DMS53 (cell line): ENCODE measurements at regions not wholly inside any gene's neighbourhood (a gene's known extent, or its start where the extent isn't known, plus 50 kb on each side); places are given as distances from the start of the nearest gene placed in this dataset.

Experiments
- DNase-seq: peaks from one replicate; lab custom pipeline; 2025; lab: John Stamatoyannopoulos, UW

DNA sequence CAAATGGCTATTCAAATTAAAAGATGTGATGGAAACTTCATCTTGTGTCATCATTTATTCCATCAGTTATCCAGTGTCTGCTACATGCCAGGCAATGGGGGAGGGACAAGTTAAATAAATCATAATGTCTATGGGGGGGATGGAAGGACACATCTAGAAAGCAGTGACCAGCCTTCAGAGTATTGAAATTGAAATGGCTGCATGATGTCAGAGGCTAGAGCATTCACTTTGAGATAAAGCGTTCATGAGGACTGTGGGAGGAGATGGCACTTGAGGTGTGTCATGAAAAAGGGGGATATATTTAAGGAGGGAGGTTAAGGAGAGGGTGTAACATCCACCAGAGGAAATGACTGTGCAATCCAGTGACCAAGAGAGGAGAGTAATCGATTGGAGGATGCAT is 50.6 kb downstream of the SLIT2 start:
- no peak for DNase-seq

DNA sequence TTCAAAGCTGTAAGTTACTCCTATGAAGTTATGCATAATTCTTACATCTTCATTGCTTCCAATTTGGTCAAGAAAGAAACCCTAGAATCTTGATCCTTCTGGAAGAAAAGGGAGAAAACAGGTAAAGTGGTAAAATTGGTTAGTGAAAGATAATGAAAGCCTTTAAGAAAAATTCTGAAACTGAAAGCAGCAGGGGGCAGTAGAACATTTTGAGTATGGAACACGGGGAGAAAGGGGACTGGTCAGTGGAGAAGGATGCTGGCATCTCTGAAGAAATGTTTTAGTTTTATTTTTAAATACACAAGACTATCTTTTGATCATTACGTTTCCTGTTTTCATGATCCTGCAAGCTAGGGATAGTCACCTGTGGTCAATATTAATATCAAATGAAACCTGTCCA is 54.3 kb downstream of the SLIT2 start:
- DNase-seq, result peak; percentile 50

DNA sequence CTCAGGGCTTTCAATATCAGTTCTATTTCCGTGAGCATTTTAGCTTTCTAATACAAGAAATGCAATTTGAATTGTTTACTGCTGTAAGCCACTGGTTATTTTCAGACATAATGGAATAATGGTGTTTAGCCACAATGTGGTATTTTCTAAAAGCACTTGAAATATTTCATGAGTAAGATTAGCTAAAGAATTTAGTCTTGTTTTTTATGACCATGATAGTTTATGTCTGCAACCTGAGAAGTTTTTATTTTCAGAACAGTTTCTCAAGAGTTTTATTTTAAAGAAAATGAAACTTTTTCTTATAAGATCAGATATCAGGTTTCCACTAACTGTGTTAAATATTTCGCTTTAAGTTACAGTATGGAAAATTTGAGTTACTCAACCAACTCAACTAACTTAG is 60.2 kb downstream of the SLIT2 start:
- no peak for DNase-seq

DNA sequence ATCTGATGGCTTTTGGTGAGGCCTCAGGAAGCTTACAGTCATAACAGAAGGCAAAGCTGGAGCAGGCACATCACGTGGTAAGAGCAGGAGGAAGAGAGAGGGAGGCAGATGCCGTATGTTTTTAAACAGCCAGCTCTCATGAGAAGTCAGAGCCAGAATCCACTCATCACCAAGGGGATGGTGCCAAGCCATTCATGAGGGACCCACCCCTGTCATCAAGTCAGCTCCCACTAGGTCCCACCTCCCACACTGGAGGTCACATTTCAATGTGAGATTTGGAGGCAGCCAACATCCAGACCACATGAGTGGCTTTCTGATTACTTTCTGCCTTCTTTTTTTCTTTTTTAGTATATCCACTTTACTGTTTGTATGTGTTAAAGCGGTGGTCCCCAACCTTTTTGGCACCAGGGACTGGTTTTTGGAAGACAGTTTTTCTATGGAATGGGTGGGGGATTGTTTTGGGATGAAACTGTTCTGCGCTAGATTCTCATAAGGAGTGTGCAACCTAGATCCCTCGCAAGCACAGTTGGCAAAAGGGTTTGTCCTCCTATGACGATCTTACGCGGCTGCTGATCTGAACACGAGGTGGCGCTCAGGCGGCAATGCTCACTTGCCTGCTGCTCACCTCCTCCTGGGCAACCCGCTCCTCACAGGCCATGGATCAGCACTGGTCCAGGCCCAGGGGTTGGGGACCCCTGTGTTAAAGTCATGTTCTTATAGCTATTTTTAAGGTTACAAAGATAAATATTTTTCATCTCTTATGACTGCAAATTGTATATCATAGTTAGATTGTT is 61.7 kb downstream of the SLIT2 start:
- peak; percentile 20 for DNase-seq

DNA sequence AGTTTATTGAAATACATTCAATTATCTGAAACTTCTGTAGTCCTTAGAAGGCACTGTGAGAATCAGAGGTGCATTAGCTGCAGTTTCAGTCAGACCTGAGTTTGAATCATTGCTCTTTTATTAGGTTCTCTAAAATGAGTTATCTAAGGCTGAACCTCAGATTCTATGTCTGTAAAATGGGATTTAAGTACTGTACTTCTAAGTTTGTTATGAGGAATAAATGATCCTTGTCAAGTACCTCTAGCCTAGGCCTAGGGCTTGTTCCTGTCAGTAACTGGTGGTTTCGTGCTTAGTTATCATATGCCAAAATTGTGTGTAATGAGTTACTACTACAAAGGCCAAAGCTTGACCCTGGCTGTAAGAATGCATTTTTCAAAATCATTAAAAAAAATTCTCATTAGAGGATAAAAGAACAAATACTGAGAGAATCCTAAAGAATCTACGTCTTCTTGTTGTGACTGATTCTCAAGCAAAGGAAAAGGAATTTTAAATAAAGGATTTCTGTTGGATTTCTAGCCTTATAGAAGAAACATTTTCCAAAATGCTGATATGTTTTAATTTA is 65.8 kb downstream of the SLIT2 start:
- no peak for DNase-seq

DNA sequence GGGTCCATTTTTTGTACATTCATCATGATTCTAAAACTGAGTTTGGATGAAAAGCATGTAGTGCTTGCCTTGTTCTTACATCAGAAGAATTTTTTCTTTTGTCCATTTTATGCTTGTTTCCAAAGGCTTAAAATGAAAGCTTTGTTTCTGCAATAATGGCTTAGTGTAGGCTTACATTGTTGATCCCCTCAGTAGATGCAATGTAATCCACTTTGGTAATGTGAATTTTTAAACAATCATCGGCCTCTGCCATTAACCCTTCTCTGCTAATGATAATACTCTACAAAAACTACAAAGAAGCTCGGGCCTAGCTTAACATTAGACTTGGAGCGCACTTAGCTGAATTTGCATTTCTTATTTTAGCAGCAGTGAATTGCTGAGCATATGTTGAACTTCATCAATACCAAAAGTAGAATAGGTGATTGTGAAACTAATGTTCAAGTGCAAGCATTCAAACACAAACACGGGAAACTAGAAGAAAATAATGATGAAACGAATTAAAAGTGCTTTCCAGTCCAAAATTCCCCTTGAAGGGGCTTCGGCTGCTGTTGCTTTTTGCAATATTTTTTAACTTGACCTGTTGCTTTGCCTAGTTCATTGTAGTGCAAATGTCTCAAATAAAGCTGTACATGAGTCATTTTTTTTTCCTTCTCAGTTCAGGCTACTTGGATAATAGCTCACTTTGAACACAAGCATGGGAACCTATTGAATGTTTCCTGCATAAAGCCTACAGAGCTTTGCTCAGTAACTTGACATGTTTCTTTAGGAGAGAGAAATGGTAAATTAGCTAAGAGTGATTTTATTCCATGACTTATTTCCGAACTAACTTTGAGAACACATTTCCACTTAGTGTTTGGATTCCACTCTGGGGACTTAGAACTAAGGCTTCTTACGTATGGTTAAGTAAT is 66.5 kb downstream of the SLIT2 start:
- no peak for DNase-seq

DNA sequence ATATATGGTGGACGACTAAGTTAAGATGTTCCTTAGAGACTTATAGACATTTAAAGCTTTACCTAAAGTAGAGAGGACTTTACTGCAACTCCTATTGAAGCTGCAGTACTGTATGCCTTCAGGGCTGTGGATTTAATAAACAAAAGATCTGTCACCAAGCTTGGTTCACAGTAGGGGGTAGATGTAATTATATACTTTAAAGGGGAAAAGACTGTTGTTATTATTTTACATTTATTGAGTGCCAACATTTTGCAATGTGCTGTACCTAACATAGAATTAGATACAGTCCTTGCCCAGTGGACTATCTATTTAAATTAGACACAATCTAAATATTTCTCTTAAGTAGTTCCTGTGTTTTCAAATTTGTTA is 67.2 kb downstream of the SLIT2 start:
- no peak for DNase-seq

DNA sequence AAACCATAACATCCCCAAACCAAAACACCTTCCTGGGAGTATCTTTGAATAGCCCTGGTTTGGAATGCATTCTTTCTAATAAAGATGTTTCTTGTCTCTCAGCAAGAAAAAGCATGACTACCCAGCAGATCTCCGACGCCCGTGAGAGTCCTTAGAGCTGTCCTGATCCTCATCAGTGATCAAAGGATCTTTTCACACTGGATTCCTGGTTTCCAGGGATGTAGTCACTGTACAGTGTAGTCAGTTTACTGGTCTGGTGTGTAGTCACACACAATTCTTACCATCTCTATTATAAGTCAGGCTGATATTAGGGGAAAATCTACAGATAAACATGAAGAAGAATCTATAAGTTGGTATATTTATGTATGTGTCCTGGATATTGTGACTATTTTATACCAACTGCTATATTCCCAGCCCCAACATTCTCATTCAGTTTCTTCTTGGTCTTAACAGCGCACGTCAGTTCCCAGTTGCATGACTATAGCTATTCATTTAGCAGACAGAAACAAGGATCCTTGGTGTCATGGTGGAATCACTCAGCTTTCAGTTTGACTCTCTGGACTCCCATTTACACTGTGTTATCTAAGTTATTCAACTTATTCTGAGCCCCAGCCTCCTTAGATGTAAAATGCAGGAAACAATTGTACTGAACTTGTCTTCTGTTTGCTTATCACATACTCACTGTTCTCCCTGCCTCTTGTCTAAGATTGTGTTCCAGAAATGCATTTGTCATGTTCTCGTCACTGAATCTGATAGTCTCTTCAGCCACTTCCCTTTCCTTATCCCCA is 68.3 kb downstream of the SLIT2 start:
- no peak for DNase-seq

DNA sequence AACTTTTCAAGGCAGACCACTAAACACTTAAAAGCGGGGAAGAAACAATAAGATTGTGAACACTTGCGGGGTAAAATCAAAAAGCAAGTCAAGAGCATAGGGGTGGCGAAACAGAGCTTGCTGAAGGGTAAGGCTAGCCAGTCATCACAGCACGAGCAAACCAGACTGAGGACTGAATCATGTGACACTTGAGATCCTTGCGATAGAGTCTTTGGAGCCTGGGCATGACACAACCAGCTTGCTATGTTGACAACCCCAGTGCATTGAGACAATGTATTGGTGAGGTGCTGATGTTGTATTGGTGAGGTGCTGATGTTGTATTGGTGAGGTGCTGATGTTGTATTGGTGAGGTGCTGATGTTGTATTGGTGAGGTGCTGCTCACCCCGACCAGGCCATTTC is 72.3 kb downstream of the SLIT2 start:
- DNase-seq, result no peak

DNA sequence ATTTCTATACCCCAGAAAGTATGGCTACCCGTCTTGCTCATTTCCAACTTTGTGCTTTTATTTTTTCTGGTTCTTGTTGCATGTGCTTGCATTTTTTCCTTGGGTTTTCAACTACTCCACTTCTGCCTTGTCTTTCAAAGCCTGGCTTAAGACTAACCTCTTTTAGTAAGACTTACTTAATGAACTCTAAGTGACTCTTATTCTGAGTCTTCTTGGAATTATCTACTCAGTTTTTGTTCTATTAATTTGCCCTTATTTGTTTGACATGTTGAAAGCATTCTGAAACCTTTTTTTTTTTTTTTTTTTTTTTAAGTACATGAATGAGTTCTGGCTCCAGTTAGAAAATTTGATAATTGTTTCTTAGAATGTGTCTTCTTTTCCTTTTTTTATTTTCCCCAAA is 74.8 kb downstream of the SLIT2 start:
- DNase-seq, result no peak

DNA sequence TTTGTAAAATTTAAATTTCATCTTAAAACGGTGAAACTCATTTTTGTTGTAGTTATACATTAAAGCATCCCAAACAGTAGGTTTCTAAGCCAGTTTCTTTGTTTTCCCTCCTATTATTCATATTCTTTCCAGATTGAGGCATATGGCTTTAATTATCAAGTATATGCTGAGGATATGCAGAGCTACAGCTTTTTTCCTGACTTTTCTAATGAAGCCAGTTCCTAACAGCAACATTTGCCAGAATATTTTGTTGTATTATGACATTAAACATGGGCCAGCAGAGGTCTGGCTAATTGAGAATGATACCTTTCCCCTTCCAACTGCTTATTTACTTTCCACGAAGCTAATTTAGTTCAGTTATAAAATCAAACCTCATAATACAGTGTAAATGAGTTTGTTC is 75.3 kb downstream of the SLIT2 start:
- no peak for DNase-seq

DNA sequence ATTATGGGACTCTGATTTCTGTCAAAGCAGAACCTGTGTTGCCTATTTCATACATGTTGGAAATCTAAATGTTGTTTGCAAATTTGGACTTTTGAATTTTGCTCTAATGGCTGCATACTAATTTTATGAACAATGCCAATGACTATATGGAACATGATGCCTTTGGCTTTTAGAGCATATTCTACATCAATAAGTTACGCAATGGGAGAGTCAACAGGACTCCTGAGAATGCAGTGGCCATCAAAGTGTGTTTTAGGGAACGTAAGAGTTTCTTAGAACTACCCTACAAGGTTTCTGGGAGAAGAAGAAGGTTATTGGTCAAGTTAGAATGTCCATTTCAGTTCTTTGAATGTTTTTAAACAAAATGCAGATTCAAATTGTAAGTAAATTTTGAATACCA is 76.1 kb downstream of the SLIT2 start:
- no peak for DNase-seq

DNA sequence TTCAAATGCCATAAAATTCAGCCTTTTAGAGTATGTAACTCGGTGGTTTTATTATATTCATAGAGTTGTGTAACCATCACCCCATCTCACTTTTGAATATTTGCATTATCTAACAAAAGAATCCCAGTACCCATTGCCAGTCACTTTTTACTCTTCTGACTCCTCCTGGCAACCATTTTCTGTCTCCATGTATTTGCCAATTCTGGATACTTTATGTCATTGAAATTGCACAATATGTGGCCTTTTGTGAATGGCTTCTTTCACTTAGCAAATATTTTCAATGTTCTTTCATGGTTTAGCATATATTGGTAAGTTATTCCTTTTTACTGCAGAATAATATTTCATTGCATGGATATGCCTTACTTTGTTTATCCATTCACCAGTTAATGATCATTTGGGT is 79.9 kb downstream of the SLIT2 start:
- DNase-seq, result no peak

DNA sequence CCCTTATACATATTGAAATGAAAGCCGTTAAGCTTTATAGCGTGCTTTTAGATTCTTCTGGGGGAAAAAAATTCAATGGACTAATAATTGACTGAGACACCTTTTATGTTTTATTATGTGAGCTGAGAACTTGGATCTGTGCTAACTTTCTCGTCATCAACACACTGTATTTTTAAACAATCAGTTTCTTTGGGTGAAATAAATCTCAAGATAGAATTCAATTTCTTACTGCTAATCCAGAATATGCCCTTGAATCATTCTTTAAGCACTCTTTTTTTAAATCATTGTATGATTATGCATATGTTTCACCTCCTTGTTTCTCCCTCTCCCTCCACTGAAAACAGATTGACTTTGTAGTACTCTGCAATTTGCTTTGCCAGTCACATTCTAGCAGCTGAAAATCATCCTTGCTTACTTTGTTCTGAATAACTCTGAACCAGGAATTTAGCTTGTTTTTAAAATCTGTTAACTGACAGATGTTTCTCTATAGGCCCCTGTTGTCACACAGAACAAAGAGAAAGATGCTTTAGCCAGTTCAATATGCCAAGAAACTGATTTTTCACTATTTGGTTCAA is 81.5 kb downstream of the SLIT2 start:
- no peak for DNase-seq

DNA sequence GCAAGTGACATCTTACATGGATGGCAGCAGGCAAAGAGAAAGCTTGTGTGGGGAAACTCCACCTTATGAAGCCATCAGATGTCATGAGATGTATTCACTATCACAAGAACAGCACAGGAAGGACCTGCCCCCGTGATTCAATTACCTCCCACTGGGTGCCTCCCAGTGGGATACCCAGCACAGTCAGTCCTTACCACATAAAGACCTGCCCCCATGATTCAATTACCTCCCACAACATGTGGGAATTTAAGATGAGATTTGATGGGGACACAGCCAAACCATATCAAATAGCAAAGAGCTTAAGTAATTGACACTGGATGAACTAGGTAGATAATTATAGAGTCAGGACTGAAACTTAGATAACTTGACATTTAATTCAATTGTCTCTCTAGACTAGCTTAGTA is 85.6 kb downstream of the SLIT2 start:
- DNase-seq, result no peak

DNA sequence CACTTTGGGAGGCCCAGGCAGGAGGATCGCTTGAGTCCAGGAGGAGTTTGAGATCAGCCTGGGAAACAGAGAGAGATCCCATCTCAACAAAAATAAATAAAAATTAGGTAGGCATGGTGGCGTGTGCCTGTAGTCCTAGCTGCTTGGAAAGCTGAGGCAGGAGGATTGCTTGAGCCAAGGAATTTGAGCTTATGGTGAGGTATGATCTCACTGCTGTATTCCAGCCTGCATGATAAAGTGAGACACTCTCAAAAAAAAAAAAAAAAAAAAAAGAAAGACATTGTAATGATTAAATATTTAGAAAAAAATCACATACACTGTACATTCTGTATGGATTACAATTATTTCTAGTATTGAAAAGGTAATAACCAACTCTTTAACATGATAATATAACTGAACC is 87.1 kb downstream of the SLIT2 start:
- no peak for DNase-seq

DNA sequence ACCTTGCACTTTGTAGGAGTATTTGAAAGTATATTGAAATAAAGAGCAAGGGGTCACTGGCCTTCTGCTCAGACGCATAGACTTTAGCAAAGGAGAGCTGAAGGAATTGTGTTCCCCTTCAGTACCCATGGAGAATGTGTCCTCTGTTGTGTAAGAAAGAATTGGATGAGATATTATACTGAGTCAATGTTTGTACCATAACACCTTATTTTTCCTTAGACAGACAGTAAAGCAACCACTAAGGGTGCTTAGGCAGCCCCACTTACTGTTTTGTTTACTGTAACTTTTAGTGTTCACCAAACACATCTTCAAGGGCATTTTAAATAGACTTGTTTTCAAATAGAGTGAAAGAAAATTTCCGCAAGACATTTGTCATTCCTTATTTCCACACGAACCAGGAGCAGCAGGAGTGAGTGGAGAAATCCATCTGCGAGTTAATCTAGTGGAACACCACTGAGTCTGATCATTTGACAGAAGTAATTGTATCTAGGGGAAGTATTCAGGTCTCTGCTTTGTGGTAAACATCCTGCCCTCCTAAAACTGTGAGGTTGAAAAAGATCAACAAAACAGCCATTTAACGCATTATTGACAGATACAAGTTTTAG is 89.5 kb downstream of the SLIT2 start:
- DNase-seq, result no peak

DNA sequence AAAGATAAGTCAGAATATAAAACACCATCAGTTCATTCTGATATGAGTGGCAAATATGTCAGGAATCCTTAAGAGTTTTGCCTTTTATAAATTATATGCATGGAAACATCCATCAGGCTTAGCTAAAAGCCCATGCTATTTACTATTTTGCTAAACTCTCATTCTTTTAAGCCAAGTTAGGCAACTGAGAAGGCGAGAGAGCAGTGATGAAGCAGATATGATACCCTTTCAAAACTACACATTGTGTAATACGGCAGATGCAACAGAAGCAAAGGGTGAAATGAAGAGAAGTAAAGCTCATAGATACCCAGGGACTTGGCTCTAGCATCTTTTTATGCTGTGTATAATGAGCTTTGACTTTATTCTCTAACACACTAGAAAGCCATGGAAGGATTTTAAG is 95.8 kb downstream of the SLIT2 start:
- DNase-seq, result no peak

DNA sequence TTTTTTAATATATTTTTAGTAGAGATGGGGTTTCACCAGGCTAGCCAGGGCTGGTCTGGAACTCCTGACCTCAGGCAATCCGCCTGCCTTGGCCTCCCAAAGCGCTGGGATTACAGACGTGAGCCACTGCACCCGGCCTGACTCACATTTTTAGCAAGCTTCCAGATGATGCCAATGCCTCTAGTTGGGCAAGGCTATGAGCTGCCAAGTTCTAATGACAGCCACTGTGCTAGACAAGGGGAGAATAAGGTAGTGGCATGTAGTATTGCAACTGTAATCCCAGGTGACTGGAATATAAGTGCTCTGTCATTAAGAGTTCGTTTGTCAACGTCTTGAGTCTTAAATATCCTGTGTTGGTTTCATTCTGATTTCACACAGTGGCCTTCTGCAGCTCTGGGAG is 96.7 kb downstream of the SLIT2 start:
- DNase-seq, result no peak

DNA sequence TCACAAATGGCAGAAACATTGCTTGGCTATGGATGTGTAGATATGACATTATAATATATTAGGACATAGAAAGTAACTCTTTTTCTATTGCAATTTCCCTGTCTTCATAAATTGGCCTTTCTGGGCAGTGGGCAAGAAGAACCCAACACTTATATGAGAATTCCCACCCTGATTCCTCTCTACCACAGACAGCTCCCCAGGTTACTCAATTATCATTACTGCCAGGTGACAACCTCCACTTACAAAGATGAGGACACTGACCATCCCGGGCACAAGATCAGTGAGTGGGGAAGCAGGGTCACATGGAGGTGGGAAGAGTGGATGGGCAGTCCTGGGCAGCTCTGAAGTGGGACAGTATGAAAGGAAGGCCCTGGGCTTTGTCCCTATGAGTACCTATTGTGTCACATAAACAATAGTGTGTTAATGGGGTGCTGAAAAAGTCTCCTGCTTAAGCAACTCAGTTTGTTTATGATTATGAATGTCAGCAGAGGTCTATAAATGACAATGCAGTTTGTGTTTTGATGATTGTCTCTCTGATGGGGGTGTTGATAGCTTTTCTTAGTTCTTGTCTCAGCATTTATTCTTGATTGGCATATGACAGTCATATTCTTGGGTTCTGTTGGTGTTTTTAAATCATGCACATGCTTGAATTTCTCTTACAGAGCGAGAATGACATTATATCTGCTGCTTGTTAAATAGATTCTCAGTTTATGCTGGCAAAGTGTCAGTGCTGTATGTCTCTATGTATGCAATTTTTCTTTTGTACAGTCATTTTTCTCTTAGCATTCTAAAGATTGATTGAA is 99.9 kb downstream of the SLIT2 start:
- no peak for DNase-seq

DNA sequence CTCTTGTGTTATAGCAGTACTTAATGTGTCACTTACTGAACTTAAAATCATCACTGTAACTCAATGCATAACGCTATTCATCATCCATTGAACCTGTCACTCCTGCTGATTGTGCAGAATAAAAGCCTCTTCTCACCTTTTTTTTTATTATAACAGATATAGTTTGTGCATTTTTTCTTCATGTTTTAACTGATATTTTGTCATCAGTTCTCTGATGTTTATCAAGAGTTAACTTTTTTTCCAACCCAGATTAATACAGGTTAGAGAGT is 100.4 kb downstream of the SLIT2 start:
- no peak for DNase-seq
